ENCODE measurements at regions not wholly inside any gene's neighbourhood (a gene's known extent, or its start where the extent isn't known, plus 50 kb on each side); places are given as distances from the start of the nearest gene placed in this dataset.

DNA sequence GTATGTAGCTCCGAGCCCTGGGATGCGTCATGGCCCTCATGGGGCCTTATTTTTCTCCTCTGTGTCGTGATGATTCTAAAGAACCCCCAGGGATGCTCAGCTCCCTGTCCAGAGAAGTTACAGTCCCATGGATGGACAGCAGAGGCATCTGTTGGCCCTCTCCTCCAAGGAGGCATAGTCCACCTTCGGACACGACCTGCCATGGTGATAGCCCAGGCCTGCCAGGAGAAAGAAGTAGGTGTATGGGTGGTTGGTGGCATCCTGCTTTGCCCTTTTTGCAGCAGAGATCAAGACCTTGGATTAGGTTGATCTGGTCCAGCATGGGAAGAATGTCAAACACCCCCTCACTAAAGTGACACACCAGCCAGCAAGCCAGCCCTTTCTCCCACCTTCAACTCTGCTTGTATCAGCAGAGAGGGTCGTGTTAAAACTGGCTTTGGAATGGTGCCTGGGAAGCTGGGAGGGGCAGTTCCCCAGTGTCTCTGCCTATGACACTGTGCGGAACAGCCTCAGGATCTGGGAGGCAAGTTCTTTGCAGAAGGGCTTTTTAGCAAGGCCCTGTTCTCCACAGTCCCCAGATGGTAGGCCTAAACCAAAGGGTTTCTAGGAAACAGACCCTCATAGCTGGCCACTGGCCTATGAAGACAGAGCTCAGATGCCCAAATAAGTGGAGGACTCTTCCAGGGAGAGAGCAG lies 259.9 kb upstream of the RPL38 start:
- DNase-seq (ENCODE audit: low spot score) = no peak
- TF ChIP-seq CTCF (IDR thresholded peaks at IDR 0.05; ENCODE audit: extremely low read depth, missing control alignments) = no peak

GRCh38 chr17:73944366-73944765 lies 259.1 kb upstream of the RPL38 start:
- DNase-seq (ENCODE audit: low spot score) = no peak

DNA sequence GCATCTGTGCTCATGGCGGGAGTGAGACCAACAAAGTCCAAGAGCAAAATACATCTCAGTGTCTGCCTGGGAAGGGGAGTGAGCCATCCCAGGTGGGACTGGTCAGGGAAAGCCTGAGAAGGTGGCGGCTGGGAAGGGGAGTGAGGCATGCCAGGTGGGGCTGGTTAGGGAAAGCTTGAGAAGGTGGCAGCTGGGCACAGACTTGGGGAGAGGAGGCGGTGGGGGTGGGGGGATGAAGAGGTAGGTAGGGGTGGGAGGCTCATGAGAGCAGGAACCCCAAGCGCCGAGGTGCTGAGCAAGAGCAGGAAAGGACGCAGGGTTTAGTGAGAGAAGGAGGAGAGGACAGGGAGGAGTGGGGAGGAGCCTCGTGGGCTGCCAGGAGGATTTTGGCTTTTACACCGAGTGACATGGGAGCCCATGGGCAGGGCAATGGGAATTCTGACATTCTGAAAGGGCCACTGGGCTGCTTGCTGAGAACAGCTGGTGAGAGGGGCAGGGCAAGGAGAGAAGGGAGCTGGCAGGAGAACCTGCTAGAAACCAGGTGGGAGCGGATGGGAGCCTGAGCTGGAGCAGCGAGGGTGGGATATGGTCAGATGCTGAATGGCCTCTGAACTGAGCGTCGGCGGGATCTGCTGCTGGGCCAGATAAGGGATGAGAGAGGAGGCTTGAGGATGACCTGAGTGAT lies 256.1 kb upstream of the RPL38 start:
- DNase-seq (ENCODE audit: low spot score) = no peak
- TF ChIP-seq CTCF (IDR thresholded peaks at IDR 0.05; ENCODE audit: extremely low read depth, missing control alignments) = no peak

More at GRCh38 chr17:73944366-73944765, 259.1 kb upstream of the RPL38 start:
- no peak for TF ChIP-seq CTCF (IDR thresholded peaks at IDR 0.05; ENCODE audit: extremely low read depth, missing control alignments)

- DNase-seq (ENCODE audit: low spot score) = no peak
- TF ChIP-seq CTCF (IDR thresholded peaks at IDR 0.05; ENCODE audit: extremely low read depth, missing control alignments) = no peak
Observed at GRCh38 chr17:73947966-73948355, 255.5 kb upstream of the RPL38 start.

DNA sequence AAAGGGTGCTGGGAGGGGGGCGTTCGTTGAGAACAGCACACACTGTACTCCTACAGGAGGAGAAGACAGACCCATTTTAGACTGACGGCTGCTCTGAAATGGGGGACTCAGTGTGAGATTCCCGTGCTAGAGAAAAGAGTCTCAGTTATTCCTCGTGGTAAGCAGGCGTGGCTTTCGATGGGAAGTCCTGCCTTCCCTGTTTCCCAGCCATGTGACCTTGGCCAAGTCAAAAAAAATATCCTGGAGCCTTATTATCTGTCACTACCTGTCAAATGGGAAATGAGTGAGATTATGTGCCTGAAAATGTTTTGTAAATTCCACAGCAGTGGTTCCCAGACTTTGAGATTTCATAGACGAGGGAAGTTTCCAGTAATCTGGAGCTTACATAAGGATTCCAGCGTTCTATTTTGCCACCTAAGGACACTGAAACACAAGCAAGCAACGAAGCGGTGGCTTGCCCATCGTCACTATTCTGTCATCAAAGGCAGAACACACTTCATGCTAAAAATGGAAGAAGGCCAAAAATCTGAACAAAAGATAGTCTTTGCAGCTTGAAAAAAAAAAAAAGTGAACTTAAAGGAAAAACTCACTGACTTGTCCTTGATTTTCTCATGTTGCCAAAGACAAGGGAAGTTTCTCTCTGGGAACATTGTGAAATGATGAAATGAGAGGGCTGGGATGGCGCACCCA lies 253.4 kb upstream of the RPL38 start:
- no peak for TF ChIP-seq CTCF (IDR thresholded peaks at IDR 0.05; ENCODE audit: extremely low read depth, missing control alignments)
- no peak for DNase-seq (ENCODE audit: low spot score)

- no peak for TF ChIP-seq CTCF (IDR thresholded peaks at IDR 0.05; ENCODE audit: extremely low read depth, missing control alignments)
- DNase-seq (ENCODE audit: low spot score) = no peak
Observed at GRCh38 chr17:73950593-73950914, 252.9 kb upstream of the RPL38 start.

GRCh38 chr17:73952082-73952479 lies 251.4 kb upstream of the RPL38 start:
- no peak for TF ChIP-seq CTCF (IDR thresholded peaks at IDR 0.05; ENCODE audit: extremely low read depth, missing control alignments)
- DNase-seq (ENCODE audit: low spot score) = no peak

Data from GM20000 (cell line).